GM12864 (cell line): ENCODE measurements at regions not wholly inside any gene's neighbourhood (a gene's known extent, or its start where the extent isn't known, plus 50 kb on each side); places are given as distances from the start of the nearest gene placed in this dataset.

Experiments
- DNase-seq: peaks from one replicate; pipeline ENCODE4 v3.0.0-alpha.2; 2011; ENCODE audit warnings: low read depth
- H3K4me3 ChIP-seq: 2 replicates; pipeline ENCODE4 v1.5.1; 2011; ENCODE audit warnings: mild to moderate bottlenecking, low read depth, low read length, control low read depth
- TF ChIP-seq, protein P1 (sequence below): IDR thresholded peaks from 2 replicates; pipeline ENCODE4 v1.5.1; 2011; ENCODE audit warnings: low read depth, mild to moderate bottlenecking, moderate library complexity, low read length, control low read depth, inconsistent platforms; ENCODE audit errors: missing control alignments

- TF ChIP-seq, protein P1, sequence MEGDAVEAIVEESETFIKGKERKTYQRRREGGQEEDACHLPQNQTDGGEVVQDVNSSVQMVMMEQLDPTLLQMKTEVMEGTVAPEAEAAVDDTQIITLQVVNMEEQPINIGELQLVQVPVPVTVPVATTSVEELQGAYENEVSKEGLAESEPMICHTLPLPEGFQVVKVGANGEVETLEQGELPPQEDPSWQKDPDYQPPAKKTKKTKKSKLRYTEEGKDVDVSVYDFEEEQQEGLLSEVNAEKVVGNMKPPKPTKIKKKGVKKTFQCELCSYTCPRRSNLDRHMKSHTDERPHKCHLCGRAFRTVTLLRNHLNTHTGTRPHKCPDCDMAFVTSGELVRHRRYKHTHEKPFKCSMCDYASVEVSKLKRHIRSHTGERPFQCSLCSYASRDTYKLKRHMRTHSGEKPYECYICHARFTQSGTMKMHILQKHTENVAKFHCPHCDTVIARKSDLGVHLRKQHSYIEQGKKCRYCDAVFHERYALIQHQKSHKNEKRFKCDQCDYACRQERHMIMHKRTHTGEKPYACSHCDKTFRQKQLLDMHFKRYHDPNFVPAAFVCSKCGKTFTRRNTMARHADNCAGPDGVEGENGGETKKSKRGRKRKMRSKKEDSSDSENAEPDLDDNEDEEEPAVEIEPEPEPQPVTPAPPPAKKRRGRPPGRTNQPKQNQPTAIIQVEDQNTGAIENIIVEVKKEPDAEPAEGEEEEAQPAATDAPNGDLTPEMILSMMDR: no peak
- no peak overlapping the region for H3K4me3 ChIP-seq
Measured at GRCh38 chr15:25061808-25062550, 107.2 kb downstream of the SNRPN start.

DNA sequence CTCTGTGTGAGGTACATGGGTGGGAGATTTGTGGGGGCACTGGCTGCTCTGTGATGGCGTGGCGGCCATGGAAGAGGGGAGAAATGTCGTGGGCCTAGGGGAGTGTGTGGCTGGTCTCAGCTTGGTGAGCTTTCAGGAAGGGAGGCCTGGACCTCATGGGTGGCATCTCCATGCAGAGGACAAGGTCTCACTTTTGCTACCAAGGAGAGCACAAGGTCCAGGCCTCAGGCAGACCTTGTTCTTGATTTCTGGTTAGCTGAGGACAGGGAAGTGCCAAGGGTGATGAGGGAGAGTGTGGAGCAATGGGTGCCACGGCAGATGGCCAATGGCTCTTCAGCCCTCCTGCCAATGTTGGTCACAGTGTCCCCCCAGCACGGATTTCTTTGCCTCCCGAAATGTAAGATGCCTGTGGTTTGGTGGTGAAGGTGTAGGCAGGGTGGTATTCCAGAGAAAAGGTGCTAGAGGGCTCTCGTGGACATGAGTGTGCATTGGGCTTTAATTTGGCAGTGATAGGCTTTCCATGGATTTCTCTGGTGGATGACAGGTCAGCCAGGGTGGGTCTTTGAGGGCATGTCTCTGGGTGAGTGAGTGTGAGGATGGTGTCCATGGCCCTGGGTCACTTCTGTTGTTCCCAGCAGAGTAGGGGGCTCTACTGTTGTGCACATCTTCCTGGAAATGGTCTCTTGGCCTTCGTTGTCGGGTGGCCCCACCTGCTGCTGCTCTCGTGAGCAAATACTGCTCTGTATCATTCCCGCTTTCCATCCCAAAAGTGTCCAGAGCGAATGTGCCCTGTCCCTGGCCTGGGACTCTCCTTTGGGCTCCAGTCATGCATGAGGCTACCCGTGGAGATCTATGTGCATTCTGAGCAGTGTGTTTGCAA lies 108.0 kb downstream of the SNRPN start:
- H3K4me3 ChIP-seq: no peak overlapping the region
- no peak for DNase-seq
- TF ChIP-seq, protein P1: no peak

More at GRCh38 chr15:25061808-25062550, 107.2 kb downstream of the SNRPN start:
- DNase-seq: no peak

GRCh38 chr15:25065286-25065685 lies 110.5 kb downstream of the SNRPN start:
- TF ChIP-seq, protein P1: no peak
- H3K4me3 ChIP-seq: no peak overlapping the region
- DNase-seq: no peak

GRCh38 chr15:25065876-25066275 lies 111.1 kb downstream of the SNRPN start:
- H3K4me3 ChIP-seq: no peak overlapping the region
- no peak for DNase-seq
- TF ChIP-seq, protein P1: no peak

DNA sequence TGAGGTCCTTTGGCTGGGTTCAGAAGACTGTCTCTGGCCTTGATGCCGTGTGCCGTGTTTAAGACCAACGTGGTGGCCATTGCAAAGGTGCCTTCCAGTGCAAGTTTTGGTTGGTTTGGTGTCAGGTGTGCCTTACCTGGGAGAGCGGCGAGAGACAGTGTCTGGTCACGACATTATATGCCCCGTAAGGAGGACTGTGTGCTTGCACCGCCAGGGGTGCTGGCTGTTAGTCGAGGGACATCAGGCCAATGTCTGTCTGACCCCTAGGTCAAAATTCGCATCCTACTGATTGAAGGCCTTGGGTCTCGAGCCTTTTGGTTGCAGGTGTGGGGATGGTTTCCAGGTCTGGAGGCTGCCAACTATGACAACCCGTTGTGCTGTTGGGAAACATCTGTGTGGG lies 111.9 kb downstream of the SNRPN start:
- TF ChIP-seq, protein P1: no peak
- H3K4me3 ChIP-seq: no peak overlapping the region
- no peak for DNase-seq

DNA sequence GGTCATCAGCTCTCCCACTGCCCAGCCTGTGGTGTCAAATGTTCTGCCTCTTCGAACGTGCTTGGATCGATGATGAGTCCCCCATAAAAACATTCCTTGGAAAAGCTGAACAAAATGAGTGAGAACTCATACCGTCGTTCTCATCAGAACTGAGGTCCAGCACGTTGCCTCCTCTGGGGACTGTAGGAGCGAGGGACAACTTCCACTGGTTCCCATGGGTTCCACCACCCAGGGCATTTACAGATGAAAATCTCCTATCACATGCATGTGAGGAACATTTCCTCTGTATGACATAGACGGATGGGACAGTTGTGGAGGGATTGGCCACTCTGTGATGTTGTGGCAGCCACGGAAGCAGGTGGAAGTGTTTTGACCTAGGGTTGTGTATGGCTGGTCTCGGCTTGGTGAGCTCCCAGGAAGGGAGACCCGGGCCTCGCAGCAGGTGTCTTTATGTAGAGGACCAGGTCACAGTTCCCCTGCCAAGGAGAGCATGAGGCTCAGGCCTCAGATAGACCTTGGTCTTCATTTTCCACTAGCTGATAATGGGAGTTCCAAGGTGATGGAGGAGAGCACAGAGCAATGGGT lies 113.0 kb downstream of the SNRPN start:
- no peak overlapping the region for H3K4me3 ChIP-seq
- TF ChIP-seq, protein P1: no peak
- DNase-seq: no peak
